ENCODE measurements at regions not wholly inside any gene's neighbourhood (a gene's known extent, or its start where the extent isn't known, plus 50 kb on each side); places are given as distances from the start of the nearest gene placed in this dataset.

DNA sequence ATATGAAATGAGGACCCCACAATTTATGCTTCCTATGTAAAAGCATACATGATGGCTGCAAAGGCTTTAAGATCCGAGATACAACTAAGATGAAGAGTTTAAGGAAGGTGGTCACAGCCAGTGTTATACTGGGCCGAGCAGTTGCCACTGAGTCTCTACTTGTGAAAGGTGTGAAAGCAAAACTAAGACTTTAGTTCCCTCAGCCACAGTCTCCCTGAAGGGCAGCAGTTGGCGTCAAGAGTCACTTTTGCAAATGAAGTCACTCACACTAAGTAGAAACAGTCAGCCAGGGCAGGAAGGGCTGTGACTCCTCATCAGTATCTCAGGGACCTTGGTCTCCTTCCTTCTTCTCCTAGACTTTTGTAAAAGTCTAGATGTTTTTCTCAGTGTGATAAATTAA is 191.6 kb upstream of the MCHR2 start:
- Mint-ChIP-seq H3K36me3 (ENCODE audit: insufficient read depth, unreplicated experiment) (no peaks in the 10 kb centered on the region), H3K9me3 (ENCODE audit: unreplicated experiment) (no peaks in the 10 kb centered on the region), H3K27ac (ENCODE audit: unreplicated experiment) (no peak overlapping the region), H3K4me3 (ENCODE audit: unreplicated experiment) (no peak overlapping the region), H3K4me1 (ENCODE audit: low read depth, unreplicated experiment) (no peaks in the 10 kb centered on the region), H3K27me3 (ENCODE audit: insufficient read depth, unreplicated experiment) (no peaks in the 10 kb centered on the region)
- POLR2A ChIA-PET, result no interaction called here
- no TSS peak for BruUV-seq (replicated peaks)
- no peak for DNase-seq
- CTCF ChIA-PET, result no interaction called here
- TF ChIP-seq, protein P1, sequence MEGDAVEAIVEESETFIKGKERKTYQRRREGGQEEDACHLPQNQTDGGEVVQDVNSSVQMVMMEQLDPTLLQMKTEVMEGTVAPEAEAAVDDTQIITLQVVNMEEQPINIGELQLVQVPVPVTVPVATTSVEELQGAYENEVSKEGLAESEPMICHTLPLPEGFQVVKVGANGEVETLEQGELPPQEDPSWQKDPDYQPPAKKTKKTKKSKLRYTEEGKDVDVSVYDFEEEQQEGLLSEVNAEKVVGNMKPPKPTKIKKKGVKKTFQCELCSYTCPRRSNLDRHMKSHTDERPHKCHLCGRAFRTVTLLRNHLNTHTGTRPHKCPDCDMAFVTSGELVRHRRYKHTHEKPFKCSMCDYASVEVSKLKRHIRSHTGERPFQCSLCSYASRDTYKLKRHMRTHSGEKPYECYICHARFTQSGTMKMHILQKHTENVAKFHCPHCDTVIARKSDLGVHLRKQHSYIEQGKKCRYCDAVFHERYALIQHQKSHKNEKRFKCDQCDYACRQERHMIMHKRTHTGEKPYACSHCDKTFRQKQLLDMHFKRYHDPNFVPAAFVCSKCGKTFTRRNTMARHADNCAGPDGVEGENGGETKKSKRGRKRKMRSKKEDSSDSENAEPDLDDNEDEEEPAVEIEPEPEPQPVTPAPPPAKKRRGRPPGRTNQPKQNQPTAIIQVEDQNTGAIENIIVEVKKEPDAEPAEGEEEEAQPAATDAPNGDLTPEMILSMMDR (IDR thresholded peaks at IDR 0.05; ENCODE audit: insufficient read depth in 1 of 2, low read depth in 1 of 2, low read length in 1 of 2, severe bottlenecking in 1 of 2, unreplicated experiment in 1 of 2), result no peak
- Histone ChIP-seq H3K36me3 (ENCODE audit: control insufficient read depth, insufficient read depth, low read length) (no peaks in the 10 kb centered on the region; the same call in 1 of the 2 replicates), H3K4me1 (no peaks in the 10 kb centered on the region), H3K4me3 (ENCODE audit: low read depth, low read length) (no peak overlapping the region), H3K9me3 (no peaks in the 10 kb centered on the region), H3K27me3 (replicated peaks; ENCODE audit: control insufficient read depth, insufficient read depth, low read length) (no peaks in the 10 kb centered on the region)
- intact Hi-C loops (cut with micrococcal nuclease; ENCODE audit: unreplicated experiment), result no loop called here

DNA sequence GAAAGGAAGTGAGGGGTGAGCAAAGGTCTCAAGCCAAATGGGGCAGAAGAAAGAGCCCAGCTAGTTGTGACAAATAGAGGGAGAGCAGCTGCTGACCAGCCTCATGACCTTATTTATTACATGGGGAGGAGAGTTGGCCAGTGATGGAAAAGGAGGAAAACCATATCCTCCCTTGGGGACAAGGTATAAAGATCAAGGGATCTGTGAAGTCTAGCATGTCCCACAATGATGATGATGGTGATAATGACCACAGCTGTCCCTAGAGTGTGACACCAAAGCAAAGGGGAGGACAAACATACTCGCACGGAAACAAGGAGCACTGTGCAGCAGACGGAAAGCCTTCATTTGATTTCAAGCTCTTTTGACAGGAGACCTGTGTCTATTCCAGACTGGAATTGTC is 190.4 kb upstream of the MCHR2 start:
- no peaks in the 10 kb centered on the region for H3K4me1 Mint-ChIP-seq (ENCODE audit: low read depth, unreplicated experiment)
- no peaks in the 10 kb centered on the region for H3K36me3 Mint-ChIP-seq (ENCODE audit: insufficient read depth, unreplicated experiment)
- DNase-seq, result no peak
- Histone ChIP-seq H3K27me3 (replicated peaks; ENCODE audit: control insufficient read depth, insufficient read depth, low read length) (no peaks in the 10 kb centered on the region), H3K4me3 (ENCODE audit: low read depth, low read length) (no peak overlapping the region), H3K36me3 (ENCODE audit: control insufficient read depth, insufficient read depth, low read length) (no peaks in the 10 kb centered on the region; the same call in 1 of the 2 replicates), H3K9me3 (no peaks in the 10 kb centered on the region), H3K4me1 (no peaks in the 10 kb centered on the region)
- intact Hi-C loops (cut with micrococcal nuclease; ENCODE audit: unreplicated experiment), result loop anchor here (1.0 kb wide), 1 partner anchor 26 kb away; no protein-coding TSS in a partner anchor
- no TSS peak for BruUV-seq (replicated peaks)
- POLR2A ChIA-PET, result no interaction called here
- TF ChIP-seq, protein P1 (IDR thresholded peaks at IDR 0.05; ENCODE audit: insufficient read depth in 1 of 2, low read depth in 1 of 2, low read length in 1 of 2, severe bottlenecking in 1 of 2, unreplicated experiment in 1 of 2), result no peak
- no peaks in the 10 kb centered on the region for H3K9me3 Mint-ChIP-seq (ENCODE audit: unreplicated experiment)
- H3K4me3 Mint-ChIP-seq (ENCODE audit: unreplicated experiment), result no peak overlapping the region
- CTCF ChIA-PET, result no interaction called here
- no peaks in the 10 kb centered on the region for H3K27me3 Mint-ChIP-seq (ENCODE audit: insufficient read depth, unreplicated experiment)
- no peak overlapping the region for H3K27ac Mint-ChIP-seq (ENCODE audit: unreplicated experiment)

DNA sequence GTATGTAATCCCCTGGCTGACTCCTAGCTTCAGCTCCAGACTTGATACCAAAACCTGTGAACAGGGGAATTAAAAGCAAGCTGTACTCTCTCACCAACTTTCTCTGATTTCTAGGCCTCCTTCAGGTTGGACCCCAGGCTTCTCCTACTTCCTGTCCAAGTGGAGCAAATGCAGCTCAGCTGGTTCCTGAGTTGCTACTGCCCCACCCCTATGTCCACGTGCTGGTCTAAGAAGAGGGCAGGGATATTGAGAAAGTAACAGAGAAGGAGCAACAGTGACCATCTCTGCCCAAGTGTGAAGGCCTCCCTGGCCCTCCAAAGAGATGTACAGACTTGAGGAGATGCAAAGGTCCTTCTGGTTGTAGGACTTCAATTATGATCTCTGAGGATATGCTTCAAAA is 188.3 kb upstream of the MCHR2 start:
- no peak overlapping the region for H3K27ac Mint-ChIP-seq (ENCODE audit: unreplicated experiment)
- H3K36me3 Mint-ChIP-seq (ENCODE audit: insufficient read depth, unreplicated experiment), result no peaks in the 10 kb centered on the region
- Histone ChIP-seq H3K4me1 (no peaks in the 10 kb centered on the region), H3K36me3 (ENCODE audit: control insufficient read depth, insufficient read depth, low read length) (no peaks in the 10 kb centered on the region; the same call in 1 of the 2 replicates), H3K4me3 (ENCODE audit: low read depth, low read length) (no peak overlapping the region), H3K27me3 (replicated peaks; ENCODE audit: control insufficient read depth, insufficient read depth, low read length) (no peaks in the 10 kb centered on the region), H3K9me3 (no peaks in the 10 kb centered on the region)
- no peaks in the 10 kb centered on the region for H3K9me3 Mint-ChIP-seq (ENCODE audit: unreplicated experiment)
- TF ChIP-seq, protein P1 (IDR thresholded peaks at IDR 0.05; ENCODE audit: insufficient read depth in 1 of 2, low read depth in 1 of 2, low read length in 1 of 2, severe bottlenecking in 1 of 2, unreplicated experiment in 1 of 2), result no peak
- no peaks in the 10 kb centered on the region for H3K4me1 Mint-ChIP-seq (ENCODE audit: low read depth, unreplicated experiment)
- POLR2A ChIA-PET, result no interaction called here
- intact Hi-C loops (cut with micrococcal nuclease; ENCODE audit: unreplicated experiment), result no loop called here
- CTCF ChIA-PET, result no interaction called here
- DNase-seq, result no peak
- no TSS peak for BruUV-seq (replicated peaks)
- no peaks in the 10 kb centered on the region for H3K27me3 Mint-ChIP-seq (ENCODE audit: insufficient read depth, unreplicated experiment)
- H3K4me3 Mint-ChIP-seq (ENCODE audit: unreplicated experiment), result no peak overlapping the region
